Cardiac fibroblast (primary cell): ENCODE measurements at regions not wholly inside any gene's neighbourhood (a gene's known extent, or its start where the extent isn't known, plus 50 kb on each side); places are given as distances from the start of the nearest gene placed in this dataset.
A peak's percentile ranks its signal among the peaks of the same experiment; 100 is the strongest.

Experiments
- DNase-seq, 2 donors: peaks; one replicate each; pipeline versions ENCODE4 v3.0.0 to v3.0.0-alpha.2; 2010; ENCODE audit warnings: low read depth in 2 of 2
- H3K4me3 ChIP-seq, 2 donors: replicated peaks in 1 of 2; 1 replicate in 1 of 2; 2 replicates in 1 of 2; pipeline ENCODE4 v1.5.1; 2011; ENCODE audit warnings: low read depth in 2 of 2, low read length in 2 of 2, mild to moderate bottlenecking in 2 of 2, moderate library complexity in 1 of 2
- TF ChIP-seq, protein P1 (sequence below): IDR thresholded peaks from one replicate; pipeline ENCODE4 v1.5.1; 2011; ENCODE audit warnings: low read depth, mild to moderate bottlenecking, low read length, inconsistent platforms

DNA sequence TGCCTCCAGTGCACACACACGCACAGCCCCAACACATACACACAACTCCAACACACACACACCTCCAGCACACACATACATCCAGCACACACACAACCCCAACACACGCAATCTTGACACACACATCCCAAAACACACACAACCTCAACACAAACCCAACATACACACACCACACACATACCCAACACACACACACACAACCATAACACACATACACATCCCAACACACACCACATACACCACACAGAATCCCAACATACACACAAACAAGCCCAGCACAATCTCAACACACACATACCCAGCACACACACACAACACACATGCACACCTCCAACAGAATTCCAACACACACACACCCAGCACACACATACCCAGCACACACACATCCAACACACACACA, 301.1 kb downstream of the ABCC12 start:
- DNase-seq, result no peak
- TF ChIP-seq, protein P1, sequence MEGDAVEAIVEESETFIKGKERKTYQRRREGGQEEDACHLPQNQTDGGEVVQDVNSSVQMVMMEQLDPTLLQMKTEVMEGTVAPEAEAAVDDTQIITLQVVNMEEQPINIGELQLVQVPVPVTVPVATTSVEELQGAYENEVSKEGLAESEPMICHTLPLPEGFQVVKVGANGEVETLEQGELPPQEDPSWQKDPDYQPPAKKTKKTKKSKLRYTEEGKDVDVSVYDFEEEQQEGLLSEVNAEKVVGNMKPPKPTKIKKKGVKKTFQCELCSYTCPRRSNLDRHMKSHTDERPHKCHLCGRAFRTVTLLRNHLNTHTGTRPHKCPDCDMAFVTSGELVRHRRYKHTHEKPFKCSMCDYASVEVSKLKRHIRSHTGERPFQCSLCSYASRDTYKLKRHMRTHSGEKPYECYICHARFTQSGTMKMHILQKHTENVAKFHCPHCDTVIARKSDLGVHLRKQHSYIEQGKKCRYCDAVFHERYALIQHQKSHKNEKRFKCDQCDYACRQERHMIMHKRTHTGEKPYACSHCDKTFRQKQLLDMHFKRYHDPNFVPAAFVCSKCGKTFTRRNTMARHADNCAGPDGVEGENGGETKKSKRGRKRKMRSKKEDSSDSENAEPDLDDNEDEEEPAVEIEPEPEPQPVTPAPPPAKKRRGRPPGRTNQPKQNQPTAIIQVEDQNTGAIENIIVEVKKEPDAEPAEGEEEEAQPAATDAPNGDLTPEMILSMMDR, result no peak
- H3K4me3 ChIP-seq, result no peak overlapping the region

DNA sequence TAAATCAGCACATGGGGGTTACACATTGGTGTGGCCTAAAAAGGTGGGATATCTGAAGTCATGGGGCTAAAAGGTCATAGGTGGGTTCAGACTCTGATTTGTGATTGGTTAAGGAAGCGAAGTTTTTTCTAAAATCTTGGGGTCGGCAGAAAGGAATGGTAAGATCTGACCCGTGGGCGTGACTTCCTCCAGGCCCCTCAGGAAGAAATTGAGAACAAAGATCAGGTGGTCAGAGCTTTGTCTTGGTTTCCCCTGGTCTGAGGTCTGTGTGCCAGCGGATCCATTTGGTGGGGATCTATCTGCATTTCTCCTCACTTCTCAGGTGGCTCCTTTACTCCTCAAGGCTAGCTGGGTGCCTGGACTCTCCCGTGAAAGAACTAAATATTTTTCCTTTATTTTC, 302.8 kb downstream of the ABCC12 start:
- DNase-seq, result no peak
- TF ChIP-seq, protein P1, result no peak
- no peak overlapping the region for H3K4me3 ChIP-seq

DNA sequence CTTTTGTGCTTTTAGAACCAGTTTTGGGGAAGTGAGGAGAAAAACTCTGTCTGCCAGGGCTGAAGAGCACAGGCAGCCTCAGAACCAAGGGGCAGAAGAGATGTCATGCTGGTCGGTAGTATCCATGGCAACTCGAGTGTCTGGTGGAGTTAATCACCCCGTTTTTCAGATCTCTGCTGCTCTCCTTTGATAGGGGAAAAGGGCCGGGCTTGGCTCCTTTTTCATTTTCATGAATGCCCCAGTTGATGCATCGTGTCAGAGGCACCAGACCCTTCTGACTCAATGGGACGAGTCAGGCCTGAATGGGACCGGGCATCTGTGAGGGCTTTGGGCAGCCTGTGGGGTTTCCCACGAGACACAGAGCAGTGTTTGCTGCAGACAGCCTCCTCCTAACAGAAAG, 304.6 kb downstream of the ABCC12 start:
- TF ChIP-seq, protein P1, result no peak
- no peak for DNase-seq
- H3K4me3 ChIP-seq, result no peak overlapping the region

DNA sequence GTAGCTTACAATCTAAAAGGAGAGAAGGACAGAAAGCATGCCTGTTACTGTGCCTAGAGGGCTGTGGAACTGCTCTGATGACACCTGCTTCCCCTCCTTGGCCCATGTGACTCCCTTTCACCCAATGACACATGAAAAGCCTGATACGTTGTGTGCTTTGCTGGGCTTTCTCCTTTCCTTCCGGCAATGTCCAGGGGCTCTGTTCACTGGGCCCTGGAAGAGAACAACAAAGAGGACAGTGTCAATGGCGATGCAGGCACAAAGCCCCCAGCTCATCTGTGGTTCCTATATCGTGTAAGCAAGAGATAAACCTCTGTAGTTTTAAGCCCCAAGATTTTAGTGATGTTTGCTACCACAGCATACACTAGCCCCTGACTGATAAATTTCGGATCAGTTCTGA, 306.1 kb downstream of the ABCC12 start:
- no peak for DNase-seq
- TF ChIP-seq, protein P1, result no peak

DNA sequence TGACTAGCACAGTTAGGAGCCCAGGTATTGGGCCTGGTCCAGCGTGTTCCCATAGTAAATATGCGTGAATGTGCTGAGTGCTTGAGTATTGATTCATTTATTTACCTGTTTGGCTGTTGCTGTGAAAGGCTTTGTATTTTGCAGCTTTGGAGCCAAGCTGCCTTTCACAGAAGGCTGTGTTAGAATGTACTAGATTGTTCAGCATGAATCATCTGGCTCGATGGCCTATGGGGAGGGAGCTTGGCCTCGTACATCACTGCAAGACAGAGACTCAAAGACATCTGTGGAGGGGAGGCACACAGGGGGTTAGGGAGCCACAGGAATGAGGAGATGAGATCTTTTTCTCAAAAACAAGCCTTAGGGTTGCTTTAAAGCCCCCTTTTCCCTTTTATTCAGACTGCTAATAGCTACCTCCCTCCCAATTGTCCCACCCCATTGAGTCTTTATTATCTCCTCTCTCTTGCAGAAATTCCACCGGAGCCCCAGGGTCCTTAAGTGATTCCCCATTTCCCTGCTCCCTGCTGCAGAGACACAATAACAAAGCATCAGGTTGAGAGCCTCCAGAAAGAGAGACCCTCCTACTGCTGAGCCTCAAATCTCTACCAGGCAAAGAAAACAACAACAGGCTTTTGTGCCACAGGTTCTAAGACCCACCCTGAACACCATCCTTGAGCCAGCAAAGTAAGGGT, 307.2 kb downstream of the ABCC12 start:
- TF ChIP-seq, protein P1, result no peak
- no peak overlapping the region for H3K4me3 ChIP-seq
- peak; percentile 2 to 57 for DNase-seq

More for the DNA sequence above, 306.1 kb downstream of the ABCC12 start:
- no peak overlapping the region for H3K4me3 ChIP-seq

DNA sequence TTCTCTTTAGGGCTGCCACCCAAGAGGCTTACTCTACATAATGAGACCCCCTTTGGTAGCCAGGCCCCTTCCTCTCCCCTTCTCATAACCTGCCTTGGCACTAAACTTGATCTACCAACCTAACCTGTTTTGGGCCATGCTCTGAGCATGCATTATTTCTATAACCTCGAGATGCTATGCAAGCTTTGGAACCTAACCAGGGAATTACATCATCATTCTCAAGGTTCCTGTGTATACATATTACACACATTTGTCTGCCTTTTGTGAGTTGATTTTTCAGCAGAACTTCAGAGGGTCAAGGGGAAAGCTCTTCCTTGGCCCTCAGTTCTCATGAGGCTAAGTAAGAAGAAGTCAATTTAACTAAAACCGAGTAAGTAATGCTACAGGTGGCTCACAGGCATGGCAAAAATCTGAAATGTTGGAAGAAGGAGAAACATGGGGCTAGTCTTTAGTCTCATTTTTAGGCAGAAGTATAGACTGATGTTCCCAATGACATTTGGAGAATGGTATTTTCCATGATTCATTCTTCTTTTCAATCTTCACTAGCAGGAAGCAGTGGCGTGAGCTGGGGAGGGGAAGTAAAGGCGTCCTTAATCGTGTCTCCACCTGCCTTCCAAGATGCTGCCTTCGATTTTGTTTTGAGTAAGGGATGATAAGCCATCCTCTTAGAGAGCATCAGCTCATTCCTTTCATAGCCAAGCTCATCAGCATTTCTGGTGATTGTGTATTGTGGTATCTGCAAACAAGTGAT, 308.4 kb downstream of the ABCC12 start:
- peak in 1 of 2 donors; percentile 46 for DNase-seq
- H3K4me3 ChIP-seq, result no peak overlapping the region
- TF ChIP-seq, protein P1, result no peak
